ENCODE measurements at regions not wholly inside any gene's neighbourhood (a gene's known extent, or its start where the extent isn't known, plus 50 kb on each side); places are given as distances from the start of the nearest gene placed in this dataset.
"Not testable (repeated sequence)": the region's sequence is repeated elsewhere in the genome, so short reads cannot be mapped to it uniquely, and the experiment has no call there.

GRCh38 chr1:190942475-190942874 is 464.8 kb upstream of the BRINP3 start (continued):
- TF ChIP-seq CHD2 (IDR thresholded peaks at IDR 0.05; ENCODE audit: borderline replicate concordance, low read depth, low read length) = no peak
- no peak for TF ChIP-seq CBX3 (IDR thresholded peaks at IDR 0.05; ENCODE audit: borderline replicate concordance, low read depth)
- TF ChIP-seq ZNF274 (IDR thresholded peaks at IDR 0.05; ENCODE audit: insufficient read depth, insufficient read length) = no peak

GRCh38 chr1:190943722-190944121 is 466.1 kb upstream of the BRINP3 start:
- DNase-seq (ENCODE audit: low read depth, low spot score); BruUV-seq (replicated peaks); SMC1A ChIA-PET (ENCODE audit: uncharacterized antibody, unreplicated experiment); POLR2A ChIA-PET; in situ Hi-C loops (cut with MboI); H3K27ac ChIP-seq (ENCODE audit: control insufficient read depth, insufficient read depth); H3K27me3 ChIP-seq (replicated peaks in 1 of 2; ENCODE audit: control insufficient read depth in 2 of 2, insufficient read depth in 2 of 2, low read length in 1 of 2); H3K79me2 ChIP-seq (ENCODE audit: control insufficient read depth, insufficient read depth, low read length); RAD21 ChIA-PET (ENCODE audit: unreplicated experiment); H2AFZ ChIP-seq (ENCODE audit: control insufficient read depth, low read depth, low read length); CTCF ChIA-PET; H3K4me2 ChIP-seq (ENCODE audit: control insufficient read depth, insufficient read depth); H3K4me1 ChIP-seq (ENCODE audit: control insufficient read depth, insufficient read depth, low read length); intact Hi-C loops (cut with micrococcal nuclease; ENCODE audit: unreplicated experiment); H3K4me3 ChIP-seq; H4K20me1 ChIP-seq (ENCODE audit: control insufficient read depth, insufficient read depth); H3K9ac ChIP-seq (ENCODE audit: control insufficient read depth, insufficient read depth, low read length); H3K9me3 ChIP-seq (replicated peaks; ENCODE audit: control insufficient read depth, insufficient read depth, low read length); ATAC-seq; H3K36me3 ChIP-seq (ENCODE audit: control insufficient read depth in 2 of 2, insufficient read depth in 2 of 2, low read length in 1 of 2); FAIRE-seq: not testable (repeated sequence)
- 0% methylated on average over 5 of the region's 5 CpGs for WGBS (ENCODE audit: insufficient coverage, insufficient replicate concordance, low lambda C conversion rate, missing lambda C conversion rate)

- Histone ChIP-seq H3K9ac (ENCODE audit: control insufficient read depth, insufficient read depth, low read length) (no peak overlapping the region), H3K4me1 (ENCODE audit: control insufficient read depth, insufficient read depth, low read length) (no peaks in the 10 kb centered on the region), H3K79me2 (ENCODE audit: control insufficient read depth, insufficient read depth, low read length) (no peaks in the 10 kb centered on the region), H3K9me3 (replicated peaks; ENCODE audit: control insufficient read depth, insufficient read depth, low read length) (no peaks in the 10 kb centered on the region), H3K4me3 (no peak overlapping the region), H3K36me3 (ENCODE audit: control insufficient read depth in 2 of 2, insufficient read depth in 2 of 2, low read length in 1 of 2) (no peaks in the 10 kb centered on the region), H3K27me3 (replicated peaks in 1 of 2; ENCODE audit: control insufficient read depth in 2 of 2, insufficient read depth in 2 of 2, low read length in 1 of 2) (no peaks in the 10 kb centered on the region), H3K27ac (ENCODE audit: control insufficient read depth, insufficient read depth) (no peak overlapping the region), H4K20me1 (ENCODE audit: control insufficient read depth, insufficient read depth) (no peaks in the 10 kb centered on the region), H3K4me2 (ENCODE audit: control insufficient read depth, insufficient read depth) (no peak overlapping the region), H2AFZ (ENCODE audit: control insufficient read depth, low read depth, low read length) (no peak overlapping the region)
- FAIRE-seq = no peak
- ATAC-seq = peak; percentile 73
- intact Hi-C loops (cut with micrococcal nuclease; ENCODE audit: unreplicated experiment) = no loop called here
- POLR2A ChIA-PET = no interaction called here
- in situ Hi-C loops (cut with MboI) = no loop called here
- SMC1A ChIA-PET (ENCODE audit: uncharacterized antibody, unreplicated experiment) = no interaction called here
- WGBS (ENCODE audit: insufficient coverage, insufficient replicate concordance, low lambda C conversion rate, missing lambda C conversion rate) = 33% methylated on average over 5 of the region's 5 CpGs
- no TSS peak for BruUV-seq (replicated peaks)
- DNase-seq (ENCODE audit: low read depth, low spot score) = no peak
- RAD21 ChIA-PET (ENCODE audit: unreplicated experiment) = no interaction called here
- CTCF ChIA-PET = no interaction called here
- peak; percentile 74 for TF ChIP-seq PKNOX1 (IDR thresholded peaks at IDR 0.05)
- no peak for TF ChIP-seq SUPT20H (IDR thresholded peaks at IDR 0.05; ENCODE audit: borderline replicate concordance, control insufficient read depth, low read depth, low read length)
- TF ChIP-seq PBX3 (IDR thresholded peaks at IDR 0.05; ENCODE audit: insufficient replicate concordance, low read depth, low read length) = peak; percentile 14
- no peak for TF ChIP-seq ZBTB40 (IDR thresholded peaks at IDR 0.05; ENCODE audit: borderline replicate concordance)
- 0 out of 2 replicates have a peak, but pooled peaks have one; percentile 12 for TF ChIP-seq JUNB (IDR thresholded peaks at IDR 0.05)
- no peak for TF ChIP-seq ATF7 (IDR thresholded peaks at IDR 0.05; ENCODE audit: low read depth)
- no peak for TF ChIP-seq CHD4 (IDR thresholded peaks at IDR 0.05)
Observed at GRCh38 chr1:190949939-190950338, 472.3 kb upstream of the BRINP3 start.

All from GM12878 (cell line).